ENCODE measurements at regions not wholly inside any gene's neighbourhood (a gene's known extent, or its start where the extent isn't known, plus 50 kb on each side); places are given as distances from the start of the nearest gene placed in this dataset.

DNA sequence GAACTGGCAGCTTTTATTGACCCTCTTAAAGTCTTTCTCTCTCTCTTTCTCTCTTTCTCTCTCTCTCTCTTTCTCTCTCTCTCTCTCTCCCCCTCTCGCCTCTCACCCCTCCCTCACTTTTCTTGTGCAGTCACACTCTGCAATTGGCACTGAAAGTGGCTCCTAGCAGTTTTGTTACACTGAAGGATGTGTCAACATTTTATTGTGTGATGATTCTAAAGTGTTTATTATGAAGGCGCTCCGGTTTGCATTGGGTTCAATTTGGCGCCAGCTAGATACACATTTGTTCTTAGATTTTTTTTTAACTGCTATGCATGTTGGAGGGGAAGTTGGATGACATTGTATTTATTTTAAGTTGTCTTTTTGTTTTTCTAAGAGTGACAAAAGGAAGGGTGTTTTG lies 64.0 kb upstream of the CHRM3 start:
- TF ChIP-seq EZH2 (IDR thresholded peaks at IDR 0.05; ENCODE audit: borderline replicate concordance, low read depth, low read length, severe bottlenecking) (no peak), POLR2AphosphoS5 (IDR thresholded peaks at IDR 0.05; ENCODE audit: insufficient read depth, low read depth, low read length) (no peak), POLR2A (IDR thresholded peaks at IDR 0.05; ENCODE audit: low read depth, low read length) (no peak)
- TF ChIP-seq, protein P1, sequence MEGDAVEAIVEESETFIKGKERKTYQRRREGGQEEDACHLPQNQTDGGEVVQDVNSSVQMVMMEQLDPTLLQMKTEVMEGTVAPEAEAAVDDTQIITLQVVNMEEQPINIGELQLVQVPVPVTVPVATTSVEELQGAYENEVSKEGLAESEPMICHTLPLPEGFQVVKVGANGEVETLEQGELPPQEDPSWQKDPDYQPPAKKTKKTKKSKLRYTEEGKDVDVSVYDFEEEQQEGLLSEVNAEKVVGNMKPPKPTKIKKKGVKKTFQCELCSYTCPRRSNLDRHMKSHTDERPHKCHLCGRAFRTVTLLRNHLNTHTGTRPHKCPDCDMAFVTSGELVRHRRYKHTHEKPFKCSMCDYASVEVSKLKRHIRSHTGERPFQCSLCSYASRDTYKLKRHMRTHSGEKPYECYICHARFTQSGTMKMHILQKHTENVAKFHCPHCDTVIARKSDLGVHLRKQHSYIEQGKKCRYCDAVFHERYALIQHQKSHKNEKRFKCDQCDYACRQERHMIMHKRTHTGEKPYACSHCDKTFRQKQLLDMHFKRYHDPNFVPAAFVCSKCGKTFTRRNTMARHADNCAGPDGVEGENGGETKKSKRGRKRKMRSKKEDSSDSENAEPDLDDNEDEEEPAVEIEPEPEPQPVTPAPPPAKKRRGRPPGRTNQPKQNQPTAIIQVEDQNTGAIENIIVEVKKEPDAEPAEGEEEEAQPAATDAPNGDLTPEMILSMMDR (IDR thresholded peaks at IDR 0.05; ENCODE audit: extremely low read depth in 1 of 2, insufficient read depth in 1 of 2, low read depth in 1 of 2, low read length in 2 of 2) = no peak
- TF ChIP-seq, protein P2, sequence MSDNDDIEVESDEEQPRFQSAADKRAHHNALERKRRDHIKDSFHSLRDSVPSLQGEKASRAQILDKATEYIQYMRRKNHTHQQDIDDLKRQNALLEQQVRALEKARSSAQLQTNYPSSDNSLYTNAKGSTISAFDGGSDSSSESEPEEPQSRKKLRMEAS (IDR thresholded peaks at IDR 0.05; ENCODE audit: insufficient read depth, insufficient read length) = no peak

All from endothelial cell of umbilical vein (primary cell).